DND-41 (cell line): ENCODE measurements at regions not wholly inside any gene's neighbourhood (a gene's known extent, or its start where the extent isn't known, plus 50 kb on each side); places are given as distances from the start of the nearest gene placed in this dataset.
"Not testable (repeated sequence)": the region's sequence is repeated elsewhere in the genome, so short reads cannot be mapped to it uniquely, and the experiment has no call there.

Experiments
- ATAC-seq: fragments of 200-7000 bp; cut with Tn5 transposase; 3 replicates; pipeline ENCODE4 v1.9.1; 2021; ENCODE audit warnings: low read depth; ENCODE audit not compliant: insufficient read depth
- DNase-seq: peaks from one replicate; pipeline ENCODE4 v3.0.0-alpha.2; 2020
- H2AFZ ChIP-seq: 2 replicates; pipeline ENCODE4 v1.6.0; 2012; ENCODE audit warnings: low read depth, low read length
- H3K27ac ChIP-seq: 2 replicates; pipeline ENCODE4 v1.5.1; 2012; ENCODE audit warnings: low read length, inconsistent platforms
- H3K27me3 ChIP-seq: fragments of 200-600 bp; sonication (generic); 2 replicates; pipeline ENCODE4 v1.6.0; 2012; ENCODE audit warnings: low read length, mild to moderate bottlenecking, inconsistent platforms; ENCODE audit not compliant: insufficient read depth, poor library complexity
- H3K36me3 ChIP-seq: 2 replicates; pipeline ENCODE4 v1.5.1; 2012; ENCODE audit warnings: low read length, inconsistent platforms; ENCODE audit not compliant: insufficient read depth
- H3K4me1 ChIP-seq: 2 replicates; pipeline ENCODE4 v1.5.1; 2012; ENCODE audit warnings: mild to moderate bottlenecking, low read length; ENCODE audit not compliant: insufficient read depth
- H3K4me2 ChIP-seq: 2 replicates; pipeline ENCODE4 v1.6.0; 2012; ENCODE audit warnings: mild to moderate bottlenecking, moderate library complexity, low read length, inconsistent platforms; ENCODE audit not compliant: insufficient read depth
- H3K4me3 ChIP-seq, 2 experiments: fragments of 200-600 bp in 1 of 2; shearing (Covaris generic) in 1 of 2; 2 replicates each; pipeline ENCODE4 v1.5.1; 2012 to 2016; ENCODE audit warnings: inconsistent platforms in 2 of 2, low read length in 2 of 2, mild to moderate bottlenecking in 2 of 2, low read depth in 1 of 2, moderate library complexity in 1 of 2
- H3K79me2 ChIP-seq: 2 replicates; pipeline ENCODE4 v1.6.0; 2012; ENCODE audit warnings: low read length, inconsistent platforms; ENCODE audit not compliant: insufficient read depth
- H3K9ac ChIP-seq: 2 replicates; pipeline ENCODE4 v1.6.0; 2012; ENCODE audit warnings: low read depth, mild to moderate bottlenecking, inconsistent platforms, low read length, moderate library complexity
- H3K9me3 ChIP-seq: 2 replicates; pipeline ENCODE4 v1.5.1; 2012; ENCODE audit warnings: low read length, moderate library complexity, mild to moderate bottlenecking, inconsistent platforms; ENCODE audit not compliant: insufficient read depth, severe bottlenecking
- H4K20me1 ChIP-seq: 2 replicates; pipeline ENCODE4 v1.6.0; 2012; ENCODE audit warnings: low read length; ENCODE audit not compliant: insufficient read depth
- CTCF ChIP-seq: IDR thresholded peaks from 2 replicates; pipeline ENCODE4 v1.5.1; 2012; ENCODE audit warnings: borderline replicate concordance, low read length, moderate library complexity, mild to moderate bottlenecking; ENCODE audit not compliant: poor library complexity, severe bottlenecking; ENCODE audit errors: extremely low read depth
- EZH2 ChIP-seq: IDR thresholded peaks from 3 replicates; pipeline ENCODE4 v1.6.1; 2012; ENCODE audit warnings: borderline replicate concordance, low read depth, mild to moderate bottlenecking, moderate library complexity, low read length, inconsistent platforms; ENCODE audit not compliant: severe bottlenecking

- no peak overlapping the region for H3K9ac ChIP-seq
- DNase-seq: no peak
- no peaks in the 10 kb centered on the region for H3K27me3 ChIP-seq
- no peaks in the 10 kb centered on the region for H4K20me1 ChIP-seq
- H3K9me3 ChIP-seq: no peaks in the 10 kb centered on the region
- H3K79me2 ChIP-seq: no peaks in the 10 kb centered on the region
- H2AFZ ChIP-seq: no peak overlapping the region
- H3K36me3 ChIP-seq: no peaks in the 10 kb centered on the region
- peaks cover 51% of the 10 kb centered on the region for H3K4me1 ChIP-seq
- H3K27ac ChIP-seq: peak overlapping the region; percentile 88
- ATAC-seq: no peak
- no peak overlapping the region for H3K4me2 ChIP-seq
- no peak overlapping the region for H3K4me3 ChIP-seq
- no peak for TF ChIP-seq EZH2
- TF ChIP-seq CTCF: no peak
Observed at GRCh38 chr14:106187216-106187615, 660.8 kb downstream of the TMEM121 start.

- not testable (repeated sequence) for H2AFZ ChIP-seq, H3K4me3 ChIP-seq, H3K27me3 ChIP-seq, H3K4me2 ChIP-seq, H3K9me3 ChIP-seq, H3K36me3 ChIP-seq, ATAC-seq, H3K9ac ChIP-seq, DNase-seq, H4K20me1 ChIP-seq
- peaks cover 27% of the 10 kb centered on the region for H3K4me1 ChIP-seq
- peak overlapping the region; percentile 46 for H3K27ac ChIP-seq
- peaks cover 12% of the 10 kb centered on the region for H3K79me2 ChIP-seq
Observed at GRCh38 chr14:106192701-106193100, 666.3 kb downstream of the TMEM121 start.

- peak; percentile 71 for TF ChIP-seq CTCF
- ATAC-seq: peak; percentile 62
- peaks cover 62% of the 10 kb centered on the region for H3K4me1 ChIP-seq
Observed at GRCh38 chr14:106196459-106196858, 670.1 kb downstream of the TMEM121 start.

GRCh38 chr14:106197264-106197663 is 670.9 kb downstream of the TMEM121 start:
- peak overlapping the region; percentile 100 for H3K27ac ChIP-seq

More at GRCh38 chr14:106196459-106196858, 670.1 kb downstream of the TMEM121 start:
- H4K20me1 ChIP-seq, H3K9me3 ChIP-seq, H2AFZ ChIP-seq, H3K27me3 ChIP-seq: not testable (repeated sequence)
- peak overlapping the region; percentile 100 for H3K27ac ChIP-seq
- peak overlapping the region; percentile 72 for H3K4me2 ChIP-seq
- peak overlapping the region; percentile 79 for H3K9ac ChIP-seq
- peak; percentile 98 for DNase-seq
- peaks cover 28% of the 10 kb centered on the region for H3K36me3 ChIP-seq
- peak overlapping the region; percentile 54 to 65; a peak in 3 of 4 replicates for H3K4me3 ChIP-seq
- peaks cover 50% of the 10 kb centered on the region for H3K79me2 ChIP-seq

More at GRCh38 chr14:106197264-106197663, 670.9 kb downstream of the TMEM121 start:
- Histone ChIP-seq H3K4me1 (peaks cover 70% of the 10 kb centered on the region), H3K4me3 (peak overlapping the region; percentile 54 to 65), H3K36me3 (peaks cover 36% of the 10 kb centered on the region), H3K79me2 (peaks cover 58% of the 10 kb centered on the region), H3K9ac (peak overlapping the region; percentile 79), H3K4me2 (peak overlapping the region; percentile 72)
- H3K9me3 ChIP-seq, ATAC-seq, H3K27me3 ChIP-seq, H4K20me1 ChIP-seq, H2AFZ ChIP-seq: not testable (repeated sequence)
- DNase-seq: peak; percentile 60
